ENCODE measurements at regions not wholly inside any gene's neighbourhood (a gene's known extent, or its start where the extent isn't known, plus 50 kb on each side); places are given as distances from the start of the nearest gene placed in this dataset.

- TF ChIP-seq CTCF (conservative IDR thresholded peaks at IDR 0.05; ENCODE audit: low read length) = no peak
- TF ChIP-seq EZH2phosphoT487 (IDR thresholded peaks at IDR 0.05; ENCODE audit: borderline replicate concordance, low read depth, low read length) = no peak
These were observed 77.6 kb upstream of the SNRPN start for GRCh38 chr15:24877174-24877573.
